Activated CD4-positive, CD25-positive, alpha-beta regulatory T cell treated with anti-CD3 and anti-CD28 coated beads, Interleukin-2, amount 50 U/mL, for 24 hours (primary cell): ENCODE measurements at regions not wholly inside any gene's neighbourhood (a gene's known extent, or its start where the extent isn't known, plus 50 kb on each side); places are given as distances from the start of the nearest gene placed in this dataset.

Experiments used
- ATAC-seq, 2 donors: fragments of 150-1000 bp; cut with Tn5 transposase; one replicate each; pipeline ENCODE4 v1.10.0; 2021; ENCODE audit warnings: mild to moderate bottlenecking in 1 of 2, moderate library complexity in 1 of 2

DNA sequence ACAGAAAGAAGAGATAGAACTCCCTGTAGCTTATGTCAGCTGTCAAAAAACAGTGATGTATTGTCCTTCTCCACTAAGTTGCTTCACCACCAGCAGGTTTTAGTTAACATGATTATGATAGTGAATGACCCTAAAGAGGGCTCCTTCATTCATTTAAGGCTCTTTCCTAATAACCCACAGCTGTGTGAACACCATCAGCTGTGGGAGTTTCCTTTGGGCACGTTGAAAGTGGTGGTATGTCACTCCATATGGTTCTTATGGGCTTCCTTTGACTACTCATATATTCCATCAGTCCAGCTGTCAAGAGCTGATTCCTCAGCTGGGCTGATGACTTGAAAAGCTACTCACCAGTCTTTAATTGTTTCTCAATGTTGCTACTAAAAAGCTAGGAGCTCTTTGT, 210.3 kb downstream of the UBE2E3 start:
- peak in 1 of 2 donors; percentile 20 for ATAC-seq

GRCh38 chr2:181193550-181193949, 213.1 kb downstream of the UBE2E3 start:
- no peak for ATAC-seq

DNA sequence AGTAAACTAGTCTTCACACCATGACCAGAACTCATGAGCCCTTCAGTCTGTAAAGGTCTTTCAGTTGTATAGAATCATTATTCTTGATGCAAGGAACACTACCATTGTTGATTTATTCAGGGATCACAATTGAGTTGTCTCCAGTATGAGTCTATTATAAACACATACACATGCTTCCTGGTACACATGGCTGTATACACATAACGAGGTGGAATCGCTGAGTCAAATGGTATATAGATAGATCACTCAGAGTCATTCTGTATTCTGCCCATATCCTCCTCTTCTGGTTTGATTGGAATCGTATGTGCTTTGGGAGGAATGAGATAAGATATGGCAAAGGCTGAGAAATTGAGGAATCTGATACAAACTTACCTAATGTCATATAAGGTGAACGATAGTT, 216.0 kb downstream of the UBE2E3 start:
- no peak for ATAC-seq

GRCh38 chr2:181197140-181197760, 216.8 kb downstream of the UBE2E3 start:
- peak; percentile 89 to 90 for ATAC-seq

GRCh38 chr2:181198183-181198864, 217.9 kb downstream of the UBE2E3 start:
- ATAC-seq: peak in 1 of 2 donors; percentile 30

DNA sequence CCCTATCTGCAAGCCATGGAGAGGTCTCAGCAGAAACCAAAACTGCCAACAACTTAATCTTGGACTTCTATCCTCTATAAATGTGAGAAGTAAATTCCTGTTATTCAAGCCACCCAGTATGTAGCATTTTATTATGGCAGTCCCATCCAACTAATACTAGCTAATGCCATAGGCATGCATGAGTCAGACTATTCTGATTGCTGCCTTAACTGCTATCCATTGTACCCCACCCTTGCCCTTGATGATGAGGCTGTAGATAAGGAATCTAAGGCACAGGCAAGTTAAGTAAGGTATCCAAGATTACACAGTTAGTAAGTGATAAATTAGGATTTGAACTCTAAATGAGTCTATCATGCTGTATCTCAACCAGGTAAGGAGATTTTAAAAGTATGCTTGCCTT, 223.0 kb downstream of the UBE2E3 start:
- ATAC-seq: no peak

DNA sequence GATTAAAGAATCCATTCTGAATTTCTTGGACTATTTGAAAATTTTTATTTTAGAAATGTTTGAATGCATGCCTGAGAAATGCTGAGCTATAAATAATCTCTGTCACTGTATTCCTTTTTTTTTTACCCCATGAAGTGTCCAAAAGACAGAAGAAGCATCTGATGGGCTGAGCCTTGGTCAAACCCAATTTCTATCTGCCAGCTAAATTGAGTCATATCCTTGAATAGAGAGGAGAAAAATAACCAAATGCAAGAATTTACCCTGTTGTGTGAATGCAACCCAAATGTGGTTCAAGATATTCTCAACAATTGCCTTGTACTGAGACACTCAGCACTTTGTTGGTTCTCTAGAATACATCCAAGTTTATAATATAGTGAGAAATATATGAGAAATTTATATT, 223.5 kb downstream of the UBE2E3 start:
- ATAC-seq: no peak

DNA sequence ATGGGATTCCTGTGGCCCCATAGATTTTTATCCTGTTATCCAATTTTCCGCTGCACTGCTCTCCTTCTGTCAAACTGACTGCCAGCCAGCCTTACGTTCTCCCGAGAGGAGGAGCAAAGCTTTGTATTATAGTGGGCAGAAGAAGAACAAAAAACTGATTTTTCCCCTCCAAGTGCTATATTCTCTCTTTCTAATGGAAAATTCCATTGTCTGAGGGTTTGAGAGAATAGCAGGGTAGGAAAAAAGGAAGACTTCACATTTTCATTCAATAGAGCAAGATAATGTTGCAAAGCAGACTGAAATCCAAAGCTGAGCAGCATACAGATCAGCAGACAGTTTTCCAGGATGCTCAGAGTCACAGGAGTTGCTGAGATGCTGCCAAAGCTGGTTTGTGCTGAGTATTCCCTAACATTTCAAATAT, 238.0 kb downstream of the UBE2E3 start:
- no peak for ATAC-seq

DNA sequence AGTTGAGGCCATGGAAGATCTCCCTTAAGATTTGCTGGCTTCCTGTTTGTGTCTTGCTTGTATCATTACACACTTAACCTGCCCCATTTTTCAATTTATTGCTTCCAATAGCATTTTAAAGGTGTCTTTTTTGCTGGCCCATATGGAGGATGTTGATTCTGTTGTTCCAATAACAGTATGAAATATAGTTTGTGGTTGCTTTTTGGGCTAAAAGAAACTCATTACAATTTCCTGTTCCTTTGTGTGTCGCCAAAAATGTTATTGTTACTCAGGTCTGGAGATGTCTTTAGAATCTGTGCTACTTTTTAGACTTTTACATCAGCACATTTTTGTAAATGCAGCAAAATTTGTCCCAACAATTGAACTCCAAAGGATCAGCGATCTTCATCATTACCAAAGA, 234.0 kb upstream of the ITGA4 start:
- no peak for ATAC-seq

DNA sequence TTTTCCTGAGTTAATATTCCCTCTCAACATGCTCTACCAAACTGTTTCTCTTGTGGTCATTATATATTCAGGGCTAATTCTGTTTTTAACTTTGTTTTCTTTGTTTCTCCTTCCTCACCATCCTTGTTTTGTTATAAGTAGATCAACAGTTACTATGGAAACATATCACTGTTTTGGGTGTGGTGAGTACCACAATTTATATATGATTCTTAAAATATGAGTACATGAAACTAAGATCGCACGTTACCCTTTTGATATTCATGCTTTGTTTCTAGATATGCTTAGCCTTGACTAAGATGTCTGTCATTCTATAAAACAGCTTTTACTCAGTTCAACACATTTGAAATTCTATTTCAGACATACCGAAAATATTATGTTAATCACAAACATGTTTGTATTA, 232.3 kb upstream of the ITGA4 start:
- peak; percentile 87 to 93 for ATAC-seq

- no peak for ATAC-seq
Measured at GRCh38 chr2:181228661-181229060, 228.5 kb upstream of the ITGA4 start.

DNA sequence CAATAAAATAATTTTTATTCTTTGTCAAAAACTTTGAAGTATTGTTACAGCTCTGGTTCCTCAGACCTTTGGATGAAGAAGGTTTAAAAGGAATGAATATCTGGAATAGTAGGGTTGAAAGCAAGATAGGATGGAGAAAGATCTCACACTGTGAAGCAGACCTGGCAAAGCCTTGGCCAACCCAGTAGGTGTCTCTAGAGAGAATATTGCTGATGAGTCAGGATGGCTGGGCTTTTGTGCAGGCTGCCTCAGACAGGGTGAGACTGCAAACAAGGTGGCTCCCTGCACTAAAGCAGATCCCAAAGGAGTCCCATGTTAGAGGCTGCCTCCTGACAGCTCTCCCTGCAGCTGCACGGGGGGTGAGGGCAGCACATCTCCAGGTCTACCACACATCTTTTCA, 226.0 kb upstream of the ITGA4 start:
- ATAC-seq: no peak

DNA sequence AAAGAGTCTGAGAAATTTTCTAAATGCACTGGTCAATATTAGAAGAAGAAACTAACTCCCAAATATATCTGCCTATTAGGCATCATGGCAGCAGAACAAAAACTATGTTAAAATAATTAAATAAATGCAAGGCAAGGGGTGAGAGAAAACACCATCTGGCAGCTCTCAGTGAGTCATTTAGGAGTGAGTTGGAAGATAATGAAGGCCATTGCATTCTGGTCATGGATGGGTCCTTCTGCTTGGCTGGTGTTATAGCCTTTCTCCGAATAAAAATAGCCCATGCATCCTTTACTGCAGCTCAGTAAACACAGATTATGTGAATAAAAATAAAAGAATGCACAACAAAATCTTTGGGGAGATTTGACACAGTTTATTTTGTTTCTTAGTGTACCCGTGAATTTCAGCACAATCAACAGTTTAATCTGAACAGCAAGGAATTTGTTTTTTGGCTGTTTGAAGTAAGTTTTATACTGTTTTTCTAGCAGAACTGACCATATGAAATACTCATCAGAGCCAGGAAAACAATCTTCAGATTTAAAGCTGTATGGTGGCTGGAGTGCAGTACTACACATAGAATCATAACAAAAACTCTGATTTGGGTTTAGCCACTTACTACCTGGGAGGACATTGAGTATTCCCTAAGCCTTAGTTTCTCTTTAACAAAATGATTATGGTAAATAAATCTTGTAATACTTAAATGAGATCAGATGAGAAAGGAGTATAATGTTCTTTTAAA, 225.1 kb upstream of the ITGA4 start:
- ATAC-seq: no peak

DNA sequence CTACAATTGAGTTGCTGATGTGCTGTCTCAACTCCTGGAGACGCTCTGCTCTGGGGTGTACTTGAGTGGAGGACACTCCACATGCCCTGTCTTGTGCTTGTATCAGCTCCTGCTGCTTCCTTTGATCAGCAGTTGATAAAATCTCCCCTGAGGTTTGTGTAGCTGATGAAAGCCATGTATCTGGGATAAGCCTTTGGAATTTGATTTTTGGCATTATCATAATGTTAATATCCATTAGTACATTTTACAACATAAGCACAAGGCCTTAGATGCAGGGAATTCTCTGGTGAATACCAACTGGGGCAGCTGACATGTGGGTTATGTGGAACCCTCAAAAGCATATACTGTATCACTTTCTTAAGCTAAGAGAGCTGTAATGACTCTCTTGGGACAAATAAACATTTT, 222.7 kb upstream of the ITGA4 start:
- ATAC-seq: no peak

DNA sequence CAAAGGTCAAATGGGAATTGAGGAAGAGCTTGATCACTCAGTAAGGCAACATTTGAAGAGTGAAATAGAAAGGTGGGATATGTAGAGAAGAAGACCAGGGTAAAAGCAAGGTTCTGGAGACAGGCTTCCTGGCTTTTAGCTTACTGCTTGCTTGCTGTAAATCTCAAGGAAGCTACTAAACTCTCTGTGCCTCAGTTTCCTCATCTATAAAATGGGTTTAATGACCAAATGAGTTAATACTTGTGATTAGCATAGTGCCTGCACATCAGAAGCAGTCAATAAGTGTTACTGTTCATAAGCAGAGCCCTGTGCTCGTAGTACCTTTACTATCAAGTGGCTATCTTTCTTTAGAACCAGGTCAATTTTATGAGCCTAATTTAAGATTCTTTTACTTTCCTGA, 222.2 kb upstream of the ITGA4 start:
- ATAC-seq: no peak

DNA sequence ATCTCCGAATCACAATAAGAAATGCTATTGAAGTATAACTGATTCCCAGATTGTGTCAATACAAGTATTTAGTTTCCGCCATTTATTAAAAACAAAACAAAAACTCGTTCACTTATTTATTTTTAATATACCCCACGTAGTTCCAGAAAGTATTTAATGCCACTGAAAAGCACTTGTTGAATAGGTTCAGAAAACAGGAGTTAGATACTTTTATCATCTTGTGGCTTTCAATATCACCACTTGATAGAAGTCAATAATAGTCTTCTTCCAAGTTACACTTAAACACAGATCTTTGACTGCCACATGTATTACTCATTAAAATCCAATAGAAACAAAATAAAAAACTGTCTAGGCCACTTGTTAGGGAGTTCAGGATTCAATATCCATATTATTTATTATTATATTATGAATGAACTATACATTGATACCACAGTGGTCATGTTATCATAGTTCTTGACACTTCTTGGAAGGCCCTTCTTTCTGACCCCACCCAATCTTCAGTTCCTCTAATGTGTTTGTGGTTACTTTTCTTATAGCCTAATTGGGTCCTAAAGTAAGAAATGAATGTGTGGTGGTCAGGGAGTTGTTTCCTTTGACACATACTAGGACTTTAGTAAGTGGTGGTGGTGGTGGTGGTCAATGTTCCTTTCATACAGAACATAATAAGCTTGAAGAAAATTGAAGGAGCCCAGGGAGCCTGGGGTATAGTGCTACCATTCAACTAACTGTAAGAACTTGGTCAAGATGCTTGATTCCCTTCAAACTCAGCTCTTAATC, 221.3 kb upstream of the ITGA4 start:
- peak in 1 of 2 donors; percentile 17 for ATAC-seq

DNA sequence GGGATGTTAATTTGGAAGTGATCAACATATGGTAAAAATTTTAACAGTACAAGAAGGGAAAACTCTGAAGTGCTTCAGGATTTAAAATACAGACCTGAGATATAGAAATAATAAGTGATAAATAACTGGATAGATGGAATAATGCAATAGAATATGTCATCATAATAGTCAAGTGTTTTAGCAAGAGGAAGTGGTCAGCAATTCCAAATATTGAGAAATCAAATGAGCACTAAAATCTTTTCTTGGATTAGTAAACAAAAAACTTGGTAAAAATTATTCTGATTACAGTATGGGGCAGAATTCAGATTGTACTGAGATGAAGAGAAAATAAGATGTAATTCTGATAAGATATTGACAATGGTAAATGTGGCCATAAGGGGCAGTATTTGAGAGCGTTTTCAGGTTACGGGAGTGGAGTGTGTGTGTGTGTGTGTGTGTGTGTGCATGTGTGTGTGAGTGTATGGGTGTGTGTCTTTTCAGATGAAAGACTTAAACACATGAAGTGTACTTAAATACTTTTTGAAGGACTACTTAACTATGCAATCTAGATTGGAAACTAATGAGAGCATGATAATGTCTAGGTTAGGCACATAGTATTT, 217.9 kb upstream of the ITGA4 start:
- ATAC-seq: no peak

DNA sequence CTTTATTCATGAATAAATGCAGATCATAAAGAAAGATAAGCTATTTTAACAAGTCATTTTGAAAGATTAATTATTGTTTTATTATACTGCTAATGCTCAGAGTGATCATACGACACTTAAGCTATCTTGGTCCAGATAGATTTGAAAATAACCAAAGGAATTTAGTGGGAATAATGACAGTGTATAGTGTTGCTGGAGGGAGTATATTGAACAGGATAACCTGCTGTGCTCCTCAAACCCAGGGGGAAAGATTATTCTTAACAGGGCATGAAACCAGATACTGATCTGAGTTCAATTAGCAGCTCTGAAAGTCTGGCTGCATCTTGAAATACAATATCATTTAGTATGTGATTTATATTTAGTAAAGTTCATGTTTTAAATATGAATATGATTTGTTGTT, 216.3 kb upstream of the ITGA4 start:
- no peak for ATAC-seq

DNA sequence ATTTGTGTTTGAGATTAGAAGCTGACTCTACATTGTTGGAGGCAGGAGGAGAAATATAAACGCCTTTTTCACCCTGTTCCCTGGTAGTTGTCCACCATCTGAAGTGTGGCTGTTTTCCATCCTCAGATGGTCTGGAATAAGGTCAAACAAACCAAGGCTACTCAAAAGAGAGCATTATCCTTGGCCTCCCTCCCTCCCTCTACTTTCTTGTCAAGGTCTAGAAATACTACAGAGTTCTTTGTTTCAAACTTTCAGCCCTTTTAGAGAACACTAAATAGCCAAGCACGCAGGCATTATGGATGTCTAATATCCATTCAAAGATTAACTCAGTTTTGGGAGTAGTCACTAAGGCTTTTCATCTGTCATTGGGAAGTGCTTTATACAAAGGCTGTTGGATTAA, 215.8 kb upstream of the ITGA4 start:
- ATAC-seq: no peak

- peak in 1 of 2 donors; percentile 46 for ATAC-seq
Measured at GRCh38 chr2:181241797-181242196, 215.4 kb upstream of the ITGA4 start.

DNA sequence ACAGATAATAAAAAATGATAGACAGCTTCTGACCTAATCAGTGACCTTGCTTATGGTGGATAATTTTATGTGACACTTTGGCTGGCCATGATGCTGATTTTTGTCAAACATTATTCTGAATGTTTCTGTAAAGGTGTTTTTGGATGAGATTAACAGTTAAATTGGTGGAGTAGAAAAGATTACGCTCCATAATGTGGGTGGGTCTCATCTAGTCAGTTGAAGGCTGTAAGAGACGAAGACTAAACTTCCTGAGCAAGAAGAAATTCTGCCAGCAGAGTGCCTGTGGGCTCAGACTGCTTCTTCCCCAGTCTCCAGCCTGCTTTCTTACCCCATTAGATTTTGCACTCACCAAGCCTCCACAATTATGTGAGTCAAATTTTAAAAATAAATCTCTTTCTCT, 214.9 kb upstream of the ITGA4 start:
- ATAC-seq: no peak

GRCh38 chr2:181243319-181243718, 213.9 kb upstream of the ITGA4 start:
- ATAC-seq: no peak

GRCh38 chr2:181250691-181251090, 206.5 kb upstream of the ITGA4 start:
- no peak for ATAC-seq
